Adrenal gland (tissue), 9 donors: ENCODE measurements at regions not wholly inside any gene's neighbourhood (a gene's known extent, or its start where the extent isn't known, plus 50 kb on each side); places are given as distances from the start of the nearest gene placed in this dataset.
"Not testable (repeated sequence)": the region's sequence is repeated elsewhere in the genome, so short reads cannot be mapped to it uniquely, and the experiment has no call there.

Experiments used
- DNase-seq, 7 donors: peaks; one replicate each; pipeline ENCODE4 v3.0.0-alpha.2; 2019 to 2020
- H3K27ac ChIP-seq, 5 donors: fragments of 200-600 bp; sonication (generic) in 4 of 5; 1 replicate in 3 of 5; 2 replicates in 2 of 5; pipeline versions ENCODE4 v1.5.1 to v1.8.0; 2016 to 2020; ENCODE audit warnings: mild to moderate bottlenecking in 1 of 5
- H3K27me3 ChIP-seq: fragments of 200-600 bp; 2 replicates; pipeline ENCODE4 v1.8.0; 2021
- H3K36me3 ChIP-seq, 2 donors: fragments of 200-600 bp; replicated peaks in 1 of 2; 1 replicate in 1 of 2; 2 replicates in 1 of 2; pipeline versions ENCODE4 v1.5.1 to v1.8.0; 2018 to 2022
- H3K4me1 ChIP-seq, 2 donors: fragments of 200-600 bp; replicated peaks in 1 of 2; 1 replicate in 1 of 2; 2 replicates in 1 of 2; pipeline versions ENCODE4 v1.5.1 to v1.8.0; 2018 to 2021
- H3K4me3 ChIP-seq, 4 donors: fragments of 200-600 bp; sonication (generic) in 3 of 4; one replicate each; pipeline ENCODE4 v1.5.1; 2016 to 2018
- H3K9me3 ChIP-seq, 3 donors: fragments of 200-600 bp; sonication (generic) in 1 of 3; replicated peaks in 1 of 3; 1 replicate in 2 of 3; 2 replicates in 1 of 3; pipeline versions ENCODE4 v1.5.1 to v1.8.0; 2016 to 2021
- POLR2A ChIP-seq, 2 donors: fragments of 450-650 bp; IDR thresholded peaks; one replicate each; pipeline ENCODE4 v1.6.1; 2017; ENCODE audit warnings: antibody characterized with exemption in 2 of 2, mild to moderate bottlenecking in 2 of 2, moderate library complexity in 1 of 2
- WGBS, 4 donors: extraction: QIAGEN DNeasy Blood & Tissue Kit in 2 of 4; methylation state at CpG; one replicate each; pipeline versions ENCODE4 v1.1.5 to v1.1.7; 2013 to 2017; 5-methylcytosine and 5-hydroxymethylcytosine counted together
- intact Hi-C, 2 donors: fragments of 100-400 bp; cut with DNase I; formaldehyde crosslinking; loops; one replicate each; pipeline versions ENCODE4 v1.14.1 to v1.15.0; 2022 to 2023
- small RNA-seq, 2 donors: library from RNA; depleted of rRNA; stranded (forward); fragments of <200 nt; gene quantifications; one replicate each; pipeline ENCODE3, GENCODE V24; 2016
- donor health status: healthy with polysubstance abuse.
- donor health status: Bipolar disorder and iron deficiency.
- donor health status: DM: yes; HTN: yes; CAD: no.
- donor health status: DM: no; HTN: no; CAD: no.
- donor health status: DM: no; HTN: no; CAD: no.

GRCh38 chr1:149390173-149390926 is 84.5 kb upstream of the NBPF19 start:
- peak; percentile 70 to 90 (median 79) for DNase-seq
- TF ChIP-seq POLR2A (IDR thresholded peaks at IDR 0.05), result peak in 1 of 2 donors; percentile 76
- H3K36me3 ChIP-seq, H3K4me1 ChIP-seq, intact Hi-C loops, H3K9me3 ChIP-seq, H3K27me3 ChIP-seq: not testable (repeated sequence)
- peak overlapping the region in 1 of 4 donors; percentile 61 for H3K4me3 ChIP-seq
- H3K27ac ChIP-seq, result peak overlapping the region in 2 of 5 donors; percentile 61 to 84
- WGBS, 4 donors, result 0% methylated on average over 28 to 50 of the region's 69 CpGs; no CpG with 5 or more reads in 2 of the 4 donors

- Histone ChIP-seq H3K4me3 (peak overlapping the region in 1 of 4 donors; percentile 61), H3K27ac (peak overlapping the region in 2 of 5 donors; percentile 61 to 84)
- H3K36me3 ChIP-seq, H3K9me3 ChIP-seq, H3K4me1 ChIP-seq, H3K27me3 ChIP-seq, intact Hi-C loops, DNase-seq: not testable (repeated sequence)
- WGBS, 4 donors, result 0% methylated on average over 1 of the region's 43 CpGs; no CpG with 5 or more reads in 3 of the 4 donors
Observed at GRCh38 chr1:149390931-149391330, 83.9 kb upstream of the NBPF19 start.

- DNase-seq, intact Hi-C loops, H3K9me3 ChIP-seq, H3K4me1 ChIP-seq, H3K27ac ChIP-seq, H3K27me3 ChIP-seq, H3K4me3 ChIP-seq, H3K36me3 ChIP-seq: not testable (repeated sequence)
- 83 to 100% (median 89%) methylated on average over 2 of the region's 2 CpGs for WGBS, 4 donors
Observed at GRCh38 chr1:149395802-149396201, 79.0 kb upstream of the NBPF19 start.

- H3K27ac ChIP-seq, DNase-seq, H3K4me3 ChIP-seq, intact Hi-C loops, H3K36me3 ChIP-seq, H3K4me1 ChIP-seq, H3K9me3 ChIP-seq, H3K27me3 ChIP-seq: not testable (repeated sequence)
- WGBS, 4 donors, result 67 to 74% (median 72%) methylated on average over 6 of the region's 6 CpGs
Observed at GRCh38 chr1:149398527-149398926, 76.3 kb upstream of the NBPF19 start.

GRCh38 chr1:149408404-149408803 is 66.4 kb upstream of the NBPF19 start:
- H3K36me3 ChIP-seq, H3K4me3 ChIP-seq, intact Hi-C loops, H3K27me3 ChIP-seq, H3K9me3 ChIP-seq, H3K4me1 ChIP-seq, DNase-seq, H3K27ac ChIP-seq: not testable (repeated sequence)

- intact Hi-C loops, DNase-seq, H3K36me3 ChIP-seq, H3K9me3 ChIP-seq, H3K27me3 ChIP-seq, H3K27ac ChIP-seq, H3K4me1 ChIP-seq, H3K4me3 ChIP-seq: not testable (repeated sequence)
- 83% methylated on average over 1 of the region's 1 CpG; no CpG with 5 or more reads in 3 of the 4 donors for WGBS, 4 donors
Observed at GRCh38 chr1:149415373-149415772, 59.5 kb upstream of the NBPF19 start.

- intact Hi-C loops, result not testable (repeated sequence)
- WGBS, 4 donors, result 96 to 100% (median 97%) methylated on average over 3 of the region's 3 CpGs
Observed at GRCh38 chr1:149418782-149419181, 56.1 kb upstream of the NBPF19 start.

GRCh38 chr1:149423122-149423521 is 51.7 kb upstream of the NBPF19 start:
- H3K4me1 ChIP-seq, H3K9me3 ChIP-seq, H3K4me3 ChIP-seq, intact Hi-C loops, H3K36me3 ChIP-seq, H3K27me3 ChIP-seq, DNase-seq, H3K27ac ChIP-seq: not testable (repeated sequence)
- 67 to 84% (median 77%) methylated on average over 4 to 5 of the region's 5 CpGs for WGBS, 4 donors

More at GRCh38 chr1:149418782-149419181, 56.1 kb upstream of the NBPF19 start:
- H3K9me3 ChIP-seq, DNase-seq, H3K4me1 ChIP-seq, H3K27ac ChIP-seq, H3K36me3 ChIP-seq, H3K27me3 ChIP-seq, H3K4me3 ChIP-seq: not testable (repeated sequence)

Small RNAs in the stretch of these regions (small RNA-seq; reads per million reads assigned to genes)
- gene RF00100 (272 to 562 reads per million in 2 donors), gene RNU1-59P (0 reads per million in 2 donors)
